ENCODE measurements at regions not wholly inside any gene's neighbourhood (a gene's known extent, or its start where the extent isn't known, plus 50 kb on each side); places are given as distances from the start of the nearest gene placed in this dataset.
A peak's percentile ranks its signal among the peaks of the same experiment; 100 is the strongest.

DNA sequence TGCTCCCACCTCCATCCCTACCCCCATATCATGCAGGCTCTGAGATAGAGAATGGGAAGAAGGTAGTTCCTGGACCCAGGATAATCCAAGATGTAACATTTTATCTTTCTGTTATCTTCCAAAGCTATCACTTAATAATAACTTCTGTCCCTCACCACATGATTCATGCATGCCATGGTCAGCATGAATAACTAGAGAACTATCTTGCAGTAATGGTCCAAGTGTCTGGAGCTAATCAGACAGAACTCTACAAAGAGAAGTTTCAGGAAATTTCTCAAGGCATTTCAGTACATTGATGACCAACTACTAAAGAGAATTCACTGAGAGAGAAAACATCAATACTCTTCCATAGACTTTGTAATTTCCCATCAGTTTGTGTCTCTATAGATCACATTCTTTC, 1469.7 kb upstream of the PIK3C3 start:
- no peak for DNase-seq

DNA sequence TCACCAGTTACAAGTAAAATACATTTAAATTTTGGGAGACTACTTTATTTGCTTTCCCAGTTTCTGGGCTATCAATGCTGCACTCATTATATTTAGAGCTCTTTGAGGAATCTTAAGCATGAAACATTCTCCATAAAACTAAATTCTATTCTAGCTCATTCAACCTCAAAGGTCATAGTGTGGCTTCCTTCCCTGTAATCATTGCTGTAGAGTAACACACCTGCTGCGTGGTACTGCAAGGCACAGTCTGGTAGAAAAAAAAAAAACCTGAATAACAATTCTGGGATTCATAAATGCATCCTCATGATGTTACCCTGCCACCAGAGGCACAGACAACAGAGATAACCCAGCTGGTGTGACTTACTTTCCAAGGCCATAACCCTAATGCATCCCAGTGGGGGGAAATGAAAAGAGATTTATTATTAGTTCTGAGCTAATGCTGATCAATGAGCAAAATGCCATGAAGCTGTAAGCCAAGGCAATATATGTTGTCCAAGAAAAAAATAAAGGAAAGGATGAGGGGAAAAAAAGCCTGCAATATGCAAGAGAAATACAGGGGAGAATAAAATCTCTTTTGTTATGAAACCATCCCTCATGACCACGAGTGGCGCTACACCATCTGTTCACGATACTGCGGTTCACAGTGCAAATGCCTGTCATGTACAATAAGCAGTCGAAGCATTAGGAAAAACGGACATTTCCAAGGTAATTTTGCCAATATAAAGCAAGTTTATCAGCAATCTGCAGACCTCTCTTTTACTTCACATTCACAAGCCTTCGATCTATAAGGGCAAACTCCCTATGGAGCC, 1481.6 kb upstream of the PIK3C3 start:
- no peak for DNase-seq

DNA sequence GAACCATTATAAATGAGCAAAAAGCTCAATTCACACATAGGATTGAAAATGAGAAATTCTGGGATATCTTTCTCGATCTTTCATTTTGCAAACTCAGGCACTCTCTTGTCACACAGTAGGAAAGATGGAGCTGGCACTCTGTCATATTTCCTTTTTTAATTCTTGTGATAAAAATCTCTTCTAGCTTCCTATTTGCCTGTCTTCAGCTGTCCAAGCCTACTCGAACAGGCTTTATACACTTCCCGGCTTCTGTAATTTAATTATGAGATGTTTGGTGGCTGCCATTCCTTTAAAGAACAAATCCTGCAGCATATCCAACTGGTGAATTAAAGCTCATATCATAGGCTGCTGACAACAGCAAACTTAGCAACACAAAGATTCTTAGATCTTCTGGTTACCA, 1484.3 kb upstream of the PIK3C3 start:
- no peak for DNase-seq

DNA sequence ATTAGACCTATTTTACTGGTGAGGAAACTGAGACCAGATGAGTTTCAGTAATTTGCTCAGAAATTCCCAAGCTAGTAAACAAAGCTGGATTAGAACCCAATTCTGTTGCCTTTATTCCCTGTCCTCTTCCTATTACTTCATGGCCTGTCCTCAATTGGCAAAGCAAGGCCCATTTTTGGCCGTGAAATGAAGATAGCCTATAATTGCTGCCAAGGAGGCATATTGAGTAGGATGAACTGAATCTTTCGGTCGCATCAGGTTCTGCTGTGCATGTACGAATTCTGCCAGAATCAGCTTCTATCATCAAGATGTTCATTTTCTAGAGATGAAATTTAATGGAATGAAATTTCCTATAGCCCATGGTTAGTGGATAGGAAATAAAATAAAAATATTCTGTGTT, 1485.2 kb upstream of the PIK3C3 start:
- DNase-seq = no peak

DNA sequence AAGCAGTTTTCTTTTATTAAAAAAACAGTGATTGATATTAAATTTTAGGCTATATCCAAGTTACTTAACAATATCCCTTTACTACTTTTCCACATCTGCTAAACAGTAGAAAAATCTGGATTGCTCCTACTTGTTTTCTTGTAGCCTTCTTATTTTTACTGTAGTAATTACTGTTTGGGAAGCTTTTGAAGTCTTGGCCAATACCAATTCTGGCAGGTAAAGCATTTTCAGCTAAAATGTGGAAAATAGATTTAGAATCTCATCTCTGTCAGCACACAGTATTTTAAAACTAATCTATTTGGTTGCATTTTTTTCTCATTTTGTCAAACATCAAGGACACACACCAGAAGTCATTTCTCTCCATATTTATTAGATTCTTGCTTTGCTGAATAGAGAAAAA, 1485.7 kb upstream of the PIK3C3 start:
- DNase-seq = no peak

DNA sequence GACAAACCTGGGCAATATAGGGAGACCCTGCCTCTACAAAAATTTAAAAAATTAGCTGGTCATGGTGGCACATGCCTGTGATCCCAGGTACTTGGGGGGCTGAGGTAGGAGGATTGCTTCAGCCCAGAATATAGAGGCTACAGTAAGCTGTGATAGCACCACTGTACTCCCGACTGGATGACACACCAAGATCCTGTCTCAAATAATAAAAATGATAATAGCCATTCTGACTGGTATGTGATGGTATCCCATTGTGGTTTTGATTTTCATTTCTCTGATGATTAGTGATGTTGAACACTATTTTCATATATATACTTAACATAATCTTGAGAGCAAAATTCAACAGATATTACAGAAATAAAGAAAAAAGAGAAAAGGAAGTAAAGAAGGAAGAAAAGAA, 1491.0 kb upstream of the PIK3C3 start:
- DNase-seq = no peak

DNA sequence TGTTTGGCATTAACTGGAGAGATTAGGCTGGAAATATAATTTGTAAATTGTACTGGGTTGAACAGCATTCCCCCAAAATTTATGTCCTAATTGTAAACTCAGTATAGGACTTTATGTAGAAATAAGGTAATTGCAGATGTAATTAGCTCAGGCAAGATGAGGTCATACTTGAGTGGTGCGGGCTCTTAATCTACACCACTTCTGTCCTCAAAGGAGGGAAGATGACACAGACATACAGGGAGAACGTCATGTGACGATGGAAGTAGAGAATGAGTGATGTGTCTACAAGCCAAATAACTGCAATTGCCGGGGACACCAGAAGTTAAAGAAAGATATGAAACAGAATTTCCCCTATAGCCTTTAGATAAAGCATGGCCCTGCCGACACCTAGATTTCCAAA, 1501.1 kb upstream of the PIK3C3 start:
- no peak for DNase-seq

DNA sequence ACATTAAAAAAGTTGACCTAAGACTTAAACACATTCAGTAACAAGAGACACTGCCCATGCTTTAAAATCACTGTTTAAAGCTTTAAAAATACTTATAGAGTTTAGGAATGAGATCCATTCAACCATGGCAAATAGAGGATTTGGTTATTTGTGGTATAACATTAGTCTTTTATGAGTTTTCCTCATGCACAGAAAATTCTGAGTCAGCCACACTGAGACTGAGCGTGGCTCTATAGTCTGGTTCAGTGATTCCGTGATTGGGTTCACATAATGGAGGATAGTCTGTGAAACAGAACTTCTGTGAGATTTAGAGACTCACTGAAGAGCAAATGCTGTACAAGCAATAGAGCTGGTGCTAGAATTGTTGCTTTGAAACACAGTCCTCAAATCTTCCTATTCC, 1502.4 kb upstream of the PIK3C3 start:
- DNase-seq = no peak

DNA sequence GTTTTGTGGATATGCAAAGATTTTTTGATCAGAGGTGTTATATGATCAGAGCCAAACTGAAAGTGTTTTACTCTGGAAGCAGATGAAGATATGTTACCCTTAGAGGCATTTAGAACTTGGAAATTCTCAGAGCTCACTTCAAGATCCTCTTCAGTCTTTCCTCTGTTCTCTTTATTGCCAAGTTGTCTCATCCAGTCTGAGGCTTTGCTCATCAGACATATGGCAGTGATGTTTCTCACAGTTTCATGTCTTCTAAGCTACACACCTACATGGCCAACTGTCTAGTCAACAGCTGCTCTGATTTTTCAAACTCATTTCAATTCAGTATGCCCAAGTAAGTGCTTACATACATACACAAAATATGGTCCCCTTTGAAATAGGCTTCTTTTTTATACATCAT, 1504.3 kb upstream of the PIK3C3 start:
- no peak for DNase-seq

DNA sequence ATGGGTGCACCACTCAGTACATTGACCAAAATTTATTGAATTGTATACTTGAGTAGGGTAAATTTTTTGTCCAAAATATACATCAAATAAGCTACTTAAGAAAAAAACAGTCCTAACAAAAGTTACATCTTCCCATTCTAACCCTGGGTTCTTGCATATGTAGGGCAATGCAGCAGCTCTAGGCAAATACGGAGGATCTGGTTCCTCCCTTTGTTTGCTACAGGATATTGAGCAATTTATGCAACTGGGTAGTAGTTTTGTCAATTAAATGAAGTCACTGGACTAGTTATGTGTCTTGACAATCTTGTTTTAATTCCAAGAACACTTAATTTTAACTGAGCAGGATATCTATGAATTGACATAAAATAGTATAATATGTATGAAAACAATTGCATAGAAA, 1507.2 kb upstream of the PIK3C3 start:
- DNase-seq = no peak

DNA sequence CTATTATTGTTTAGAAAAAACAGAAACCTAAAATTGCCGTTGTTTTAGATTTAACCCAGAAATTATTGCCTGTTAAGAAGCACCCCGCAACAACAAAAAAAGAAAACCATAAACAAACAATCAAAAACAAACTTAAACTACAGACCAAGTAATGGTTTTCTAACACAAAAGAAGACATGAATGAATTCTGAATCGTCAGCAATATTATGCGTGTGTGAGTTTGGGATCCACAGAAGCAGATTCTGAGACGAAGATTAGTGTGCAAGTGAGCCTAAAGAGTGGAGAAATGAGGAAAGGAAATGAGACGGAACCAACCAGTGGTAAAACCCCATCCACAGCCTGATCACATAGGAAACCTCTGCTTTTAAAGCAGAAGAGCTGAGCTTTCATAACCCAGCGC, 1514.9 kb upstream of the PIK3C3 start:
- no peak for DNase-seq

DNA sequence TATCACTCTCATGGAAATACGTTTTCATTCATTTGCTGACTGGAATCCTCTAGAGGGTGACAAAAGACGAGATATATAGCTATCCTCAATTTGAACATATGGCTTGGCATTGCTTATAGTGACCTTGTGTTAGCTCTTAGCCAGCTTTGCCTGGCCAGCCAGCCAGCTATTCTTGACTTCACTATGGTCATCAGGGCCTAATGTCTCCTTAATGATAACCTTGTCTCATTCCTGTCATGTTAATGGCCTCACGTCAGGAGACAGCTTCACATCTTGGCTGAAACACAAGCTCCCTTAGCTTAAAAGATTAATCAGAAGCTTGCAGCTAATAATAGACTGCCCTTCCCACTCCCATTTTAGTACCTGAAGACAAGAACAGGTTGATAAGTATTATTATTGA, 1517.5 kb upstream of the PIK3C3 start:
- DNase-seq = no peak

DNA sequence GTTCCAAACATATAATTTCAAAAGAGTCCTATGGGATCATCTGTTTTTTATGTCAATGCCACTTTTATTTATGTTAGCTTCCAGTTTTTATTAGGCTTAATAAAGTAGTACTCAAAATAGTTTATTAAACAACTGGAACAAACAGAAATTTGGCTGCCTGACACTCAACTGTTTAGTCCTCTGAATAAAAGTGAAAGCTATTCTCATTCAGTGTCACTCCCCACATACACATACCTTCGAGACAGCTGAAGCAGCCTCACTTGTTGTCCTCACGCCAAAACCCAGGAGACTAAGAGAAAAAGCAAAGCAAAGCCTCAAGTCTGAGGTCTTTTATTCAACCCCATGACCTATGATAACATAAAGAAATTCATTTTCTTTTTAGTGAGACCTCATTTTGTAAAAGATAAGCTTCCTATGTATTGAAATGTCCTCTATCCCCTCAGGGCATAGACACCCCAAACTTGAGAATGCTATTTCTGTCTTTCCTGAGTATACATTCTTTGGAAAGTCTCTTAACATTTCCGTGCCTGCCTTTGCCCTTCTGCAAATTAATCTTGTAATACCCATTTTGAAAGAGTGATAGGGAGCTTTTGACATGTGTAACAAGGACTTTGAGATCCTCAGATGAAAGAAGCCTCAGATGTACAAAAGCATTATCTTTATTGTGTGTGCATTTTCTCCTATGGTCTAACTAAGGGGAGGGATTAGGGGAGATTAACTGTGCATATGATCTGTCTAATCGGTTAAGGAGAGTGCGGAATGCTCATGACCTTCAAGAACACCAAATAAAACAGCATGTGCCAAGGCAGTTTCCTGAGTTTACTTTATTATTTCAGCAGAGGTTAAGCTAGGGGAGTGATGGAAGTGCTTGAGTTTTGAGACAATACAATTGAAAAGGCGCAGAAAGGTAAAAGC, 1523.7 kb upstream of the PIK3C3 start:
- no peak for DNase-seq

DNA sequence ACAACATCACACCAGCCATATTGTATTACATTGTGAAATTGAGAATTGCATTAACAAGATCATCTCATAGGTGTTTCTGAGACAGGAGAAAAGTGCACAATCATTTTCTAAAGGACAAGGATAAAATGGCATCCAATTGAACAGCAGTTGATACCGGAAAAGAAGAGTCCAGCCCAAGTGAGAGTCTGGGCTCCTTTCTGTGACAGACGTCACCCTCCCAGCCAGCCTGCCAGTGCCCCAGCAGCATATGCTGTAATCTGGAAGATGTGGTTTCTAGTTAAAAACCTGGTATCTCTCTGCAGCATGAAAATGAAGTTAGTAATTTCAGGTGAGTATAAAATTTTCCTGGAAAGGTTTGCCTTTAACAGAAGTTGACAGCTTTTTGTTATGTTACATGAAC, 1531.7 kb upstream of the PIK3C3 start:
- no peak for DNase-seq

DNA sequence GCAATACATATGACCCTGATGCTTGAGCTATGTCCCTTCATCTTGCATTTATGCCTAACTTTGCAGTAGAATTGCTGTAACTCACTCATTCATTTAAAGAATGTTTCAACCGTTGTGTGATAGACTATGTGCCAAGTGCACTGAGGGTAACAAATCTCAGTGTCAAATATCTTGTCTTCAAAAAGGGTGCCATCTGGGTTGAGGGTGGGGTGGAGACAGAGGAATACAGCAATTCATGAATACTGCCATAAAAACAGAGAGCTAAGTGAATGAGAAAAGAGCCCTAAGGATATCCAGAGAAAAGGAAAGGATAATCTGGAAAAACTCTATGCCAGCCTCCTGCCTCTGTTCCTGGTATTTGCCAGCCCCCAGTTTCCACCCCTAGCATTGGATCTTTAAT, 1534.4 kb upstream of the PIK3C3 start:
- no peak for DNase-seq

DNA sequence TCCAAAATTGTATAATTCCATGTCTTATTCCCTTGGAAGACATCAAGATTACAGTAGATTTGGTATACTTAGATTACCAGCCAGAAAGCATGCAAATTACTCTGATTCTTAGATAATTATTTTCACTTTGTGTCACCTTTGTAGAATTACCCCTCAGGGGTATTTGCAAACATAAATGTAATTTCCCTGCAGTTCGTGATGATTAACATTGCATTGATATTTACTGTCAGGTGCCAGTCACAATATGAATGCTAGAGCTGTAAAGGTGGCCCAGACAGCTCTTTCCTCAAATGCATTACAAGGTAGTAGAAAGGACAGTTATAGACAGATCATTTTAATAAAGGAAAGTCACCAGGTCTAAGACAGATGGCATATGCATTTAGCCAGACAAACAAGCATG, 1537.5 kb upstream of the PIK3C3 start:
- no peak for DNase-seq

DNA sequence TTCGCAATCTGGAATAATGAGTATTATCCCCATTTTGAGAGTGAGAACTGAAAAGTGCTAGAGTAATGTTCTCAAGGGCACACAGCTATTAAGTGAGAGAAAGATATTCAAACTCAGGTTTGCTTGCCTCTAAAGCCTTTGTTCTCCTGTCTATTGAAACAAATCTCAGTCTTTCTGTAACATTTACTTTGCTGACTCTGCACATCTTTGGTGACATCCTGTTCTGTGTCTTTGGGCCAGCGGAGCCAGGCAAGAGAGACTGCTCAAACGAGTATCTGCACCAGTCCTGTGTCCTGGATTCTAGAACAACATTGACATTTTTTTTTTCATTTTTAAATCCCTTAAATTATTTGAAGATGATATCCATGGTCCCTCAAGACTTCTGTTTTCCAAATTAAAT, 1539.2 kb upstream of the PIK3C3 start:
- DNase-seq = no peak

DNA sequence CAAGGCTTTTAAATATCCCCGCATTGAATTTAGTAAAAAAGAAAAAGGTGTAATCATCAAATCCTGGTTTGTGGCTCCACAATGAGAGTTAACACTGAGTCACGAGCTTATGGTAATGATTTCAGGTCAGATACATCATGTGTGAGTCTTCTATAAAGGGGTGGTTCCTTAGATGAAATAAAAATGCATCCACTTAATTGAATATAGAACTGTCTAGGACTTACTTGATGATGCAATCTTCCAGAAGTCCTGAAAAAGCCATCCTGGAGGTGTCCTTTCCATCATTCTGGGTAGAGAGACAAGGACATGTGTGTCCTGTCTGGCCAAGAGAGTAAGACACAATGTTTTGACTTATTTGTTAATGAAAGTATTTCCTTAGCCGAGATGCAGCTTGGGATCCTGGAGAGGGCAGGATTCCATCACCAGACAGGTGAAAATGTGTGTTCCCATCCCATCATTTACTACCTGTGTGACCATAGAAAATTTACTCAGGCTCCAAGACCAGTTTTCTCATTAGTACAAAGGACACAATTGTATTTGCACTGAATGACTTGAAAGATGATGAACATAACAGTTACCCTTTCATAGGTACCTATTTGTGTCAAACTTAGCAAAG, 1539.8 kb upstream of the PIK3C3 start:
- DNase-seq = no peak

DNA sequence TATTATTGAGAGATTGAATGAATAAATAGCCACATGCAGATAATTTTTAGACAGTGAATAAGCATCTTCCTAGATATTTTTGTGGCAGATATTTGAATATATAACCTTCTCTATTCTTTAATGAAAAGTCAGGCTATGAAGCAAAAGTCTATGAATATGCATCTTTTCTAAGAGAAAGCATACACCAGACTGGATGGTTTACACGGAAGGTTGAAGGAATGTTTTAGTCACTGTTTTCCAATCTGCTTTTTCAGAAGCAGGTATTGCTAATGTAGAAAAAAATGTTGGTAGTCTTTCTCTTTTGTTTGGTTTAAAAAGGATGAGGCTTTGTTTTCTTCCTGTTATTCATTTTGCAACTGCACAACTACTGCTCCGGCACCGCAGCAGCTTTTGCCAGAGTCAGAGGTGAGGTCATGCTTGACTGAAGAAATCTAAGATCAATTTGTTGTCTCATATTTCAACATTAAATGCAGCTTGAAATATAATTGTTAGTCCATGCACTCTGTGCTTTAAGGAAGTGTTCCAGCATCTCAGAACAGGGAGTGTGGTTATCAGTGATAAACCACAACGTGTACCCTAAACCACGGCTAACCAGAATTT, 1540.8 kb upstream of the PIK3C3 start:
- DNase-seq = peak; percentile 1

DNA sequence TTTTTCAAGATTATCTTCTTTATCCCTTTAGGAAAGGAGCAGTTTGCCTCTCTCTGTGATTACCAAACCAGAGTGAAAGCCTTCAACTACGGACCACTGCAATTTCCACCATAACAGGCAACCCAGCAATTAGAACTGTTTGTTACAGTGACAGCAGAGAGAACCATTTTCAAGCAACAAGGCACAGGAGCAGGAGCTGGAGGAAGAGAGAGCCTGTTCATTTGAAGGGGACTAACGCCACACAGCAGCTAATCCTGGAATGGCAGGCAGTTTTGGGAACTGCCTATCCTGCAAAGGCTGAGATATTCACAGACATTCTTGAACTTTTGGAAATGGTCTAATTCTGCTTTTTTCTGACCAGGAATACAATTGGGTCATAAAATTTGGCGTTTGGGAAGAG, 1541.9 kb upstream of the PIK3C3 start:
- no peak for DNase-seq

DNA sequence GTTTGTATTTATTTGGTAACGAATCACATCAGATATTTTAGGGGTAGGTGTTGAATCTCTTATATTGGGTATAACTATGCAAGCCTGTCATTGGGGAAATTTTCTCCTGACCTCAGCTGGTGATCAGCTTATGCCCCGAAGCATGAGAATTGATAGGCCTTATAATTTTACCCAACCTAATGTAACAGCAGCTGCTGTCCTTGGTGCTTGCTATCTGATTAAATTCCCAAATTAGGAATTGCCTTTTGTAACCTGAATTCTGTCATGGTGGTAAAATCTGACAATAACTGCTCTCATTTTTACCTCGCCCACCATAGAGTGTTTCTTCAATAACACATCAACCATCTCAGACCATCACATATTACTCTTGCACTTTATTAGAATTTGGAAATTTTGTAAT, 1542.6 kb upstream of the PIK3C3 start:
- no peak for DNase-seq

DNA sequence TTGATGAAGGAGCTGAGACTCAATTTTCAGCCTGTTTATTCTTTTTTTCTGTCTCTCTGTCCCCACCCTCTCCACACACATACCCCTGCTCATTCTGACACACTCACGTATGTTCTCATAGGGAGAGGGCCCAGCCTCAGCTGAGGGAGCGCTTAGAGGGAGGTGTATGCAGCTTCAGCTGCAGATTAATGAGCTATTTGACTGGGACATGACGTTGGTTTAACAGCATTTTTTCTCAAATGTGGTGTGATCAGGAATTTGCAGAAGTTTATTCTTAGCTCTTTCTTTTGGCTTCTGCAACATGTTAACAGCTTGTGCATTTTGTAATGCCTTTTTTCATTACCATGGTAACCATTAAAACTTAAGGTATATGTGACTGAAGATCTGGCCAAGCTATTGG, 1547.1 kb upstream of the PIK3C3 start:
- no peak for DNase-seq

DNA sequence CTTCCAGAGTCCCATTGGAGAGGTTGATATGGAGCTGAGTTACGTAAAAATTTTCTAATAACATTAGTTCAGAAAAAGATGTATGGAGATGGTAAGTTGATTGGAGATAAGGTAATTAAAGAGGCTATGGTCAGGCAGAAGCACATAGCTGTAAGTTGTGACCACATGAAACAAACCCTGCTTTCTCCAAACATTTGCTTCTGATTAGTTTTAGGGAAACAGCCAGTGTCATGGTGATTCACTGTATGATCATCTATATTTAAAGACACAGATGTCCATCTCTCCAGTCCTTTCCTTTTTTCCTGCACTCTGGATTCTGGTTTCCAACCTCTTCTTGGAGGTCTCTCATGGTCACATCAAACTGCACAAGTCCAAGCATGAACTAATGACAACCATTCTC, 1550.8 kb upstream of the PIK3C3 start:
- no peak for DNase-seq

DNA sequence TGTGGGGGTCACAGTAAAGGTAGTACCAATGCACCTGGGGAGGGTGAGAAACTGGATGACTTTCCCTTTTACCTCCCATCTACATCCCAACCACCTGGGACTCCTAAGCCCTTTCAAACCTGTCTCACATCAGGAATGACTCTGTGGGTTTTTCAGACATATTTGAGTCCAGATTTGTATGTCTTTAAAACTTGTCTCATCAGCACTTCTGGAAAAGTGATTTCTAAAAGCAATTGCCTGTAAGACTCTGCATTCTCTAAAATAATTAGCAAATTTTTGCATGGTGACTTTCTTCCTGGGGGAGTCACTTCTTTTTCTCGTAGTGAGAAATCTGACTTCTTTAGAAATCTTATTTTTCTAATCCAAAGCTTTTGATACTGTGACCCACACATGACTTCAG, 1553.0 kb upstream of the PIK3C3 start:
- no peak for DNase-seq

Measured in T1000 (cell line).